ENCODE measurements at regions not wholly inside any gene's neighbourhood (a gene's known extent, or its start where the extent isn't known, plus 50 kb on each side); places are given as distances from the start of the nearest gene placed in this dataset.

DNA sequence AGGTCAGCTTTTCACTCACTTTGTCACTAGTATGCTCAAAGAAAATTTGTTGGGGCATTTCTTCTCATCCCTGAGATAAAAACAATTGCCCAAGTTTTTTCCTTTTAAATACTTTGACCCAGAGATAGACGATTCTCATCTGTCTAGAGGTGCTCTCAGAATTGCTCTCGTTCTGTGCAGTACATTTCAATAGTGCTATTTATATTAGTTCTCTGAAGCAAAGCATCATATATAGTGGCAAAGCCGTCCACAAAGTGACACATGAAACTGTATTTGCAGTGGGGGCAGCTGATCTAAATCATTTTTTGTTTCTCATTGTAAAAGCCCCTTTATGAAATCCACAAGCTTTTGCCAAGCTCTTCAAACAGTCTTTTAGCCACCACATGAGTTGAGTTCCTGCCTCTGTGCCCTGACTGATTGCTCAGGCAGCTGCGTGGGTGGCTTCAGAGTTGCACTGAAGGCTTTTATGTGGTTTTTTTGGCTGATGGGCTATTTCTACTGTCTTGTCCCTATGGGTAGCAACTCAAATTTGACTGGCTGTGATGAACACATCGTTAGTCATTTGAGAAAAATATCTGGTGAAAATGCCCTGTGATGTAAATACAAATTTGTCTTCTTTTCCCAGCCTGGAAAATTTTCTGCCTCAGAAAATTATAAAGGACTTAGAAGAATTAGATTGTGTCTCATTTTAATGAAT, 119.1 kb upstream of the OTUD4 start:
- Mint-ChIP-seq H3K27ac (no peak overlapping the region), H3K27me3 (peaks cover 3% of the 10 kb centered on the region), H3K9me3 (no peaks in the 10 kb centered on the region), H3K36me3 (ENCODE audit: low read depth) (no peaks in the 10 kb centered on the region), H3K4me1 (no peaks in the 10 kb centered on the region), H3K4me3 (no peak overlapping the region)
- CTCF ChIA-PET, result no interaction called here
- POLR2A ChIA-PET, result no interaction called here
- DNase-seq, result no peak

DNA sequence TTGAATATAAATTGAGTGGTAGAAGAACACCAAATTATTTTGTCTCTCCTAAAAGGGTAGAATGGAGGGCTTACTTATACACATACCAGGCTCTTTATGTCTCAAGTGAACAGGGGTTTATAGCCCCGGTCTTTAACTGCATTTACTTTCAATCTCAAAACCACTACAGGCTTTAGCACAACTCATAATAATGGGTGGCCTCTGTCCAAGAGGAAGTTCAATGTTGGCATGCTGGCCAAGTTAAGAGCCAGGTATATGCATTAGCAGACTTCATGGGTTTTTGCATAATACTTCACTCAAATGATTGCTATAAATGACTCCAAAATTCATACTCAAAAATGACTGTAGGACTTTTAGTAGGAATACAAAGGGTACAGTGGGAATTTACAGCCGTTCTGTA, 118.5 kb upstream of the OTUD4 start:
- Mint-ChIP-seq H3K27ac (no peak overlapping the region), H3K27me3 (peaks cover 5% of the 10 kb centered on the region), H3K9me3 (no peaks in the 10 kb centered on the region), H3K4me3 (no peak overlapping the region), H3K36me3 (ENCODE audit: low read depth) (no peaks in the 10 kb centered on the region), H3K4me1 (no peaks in the 10 kb centered on the region)
- ChIA-PET CTCF (no interaction called here), POLR2A (no interaction called here)
- DNase-seq, result no peak

DNA sequence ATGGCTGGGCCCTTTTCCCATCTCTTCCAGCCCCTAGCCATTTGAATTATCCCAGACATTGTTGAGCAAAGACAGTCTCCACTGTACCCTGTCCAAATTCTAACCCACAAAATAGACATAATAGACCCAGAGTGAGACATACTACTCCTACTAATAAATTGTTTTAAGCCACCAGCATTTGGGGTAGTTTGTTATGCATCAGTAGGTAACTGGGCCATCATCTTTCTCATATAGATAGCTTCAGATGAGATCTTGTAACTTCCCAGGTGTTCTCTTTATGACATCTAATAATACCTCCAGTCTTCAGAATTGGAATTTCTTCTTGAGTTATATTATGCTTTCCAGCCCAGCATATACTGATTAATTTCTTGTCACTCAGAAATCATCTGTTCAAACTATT, 117.2 kb upstream of the OTUD4 start:
- H3K27ac Mint-ChIP-seq, result no peak overlapping the region
- DNase-seq, result no peak
- H3K27me3 Mint-ChIP-seq, result peaks cover 5% of the 10 kb centered on the region
- no peaks in the 10 kb centered on the region for H3K4me1 Mint-ChIP-seq
- H3K36me3 Mint-ChIP-seq (ENCODE audit: low read depth), result no peaks in the 10 kb centered on the region
- CTCF ChIA-PET, result no interaction called here
- POLR2A ChIA-PET, result no interaction called here
- no peak overlapping the region for H3K4me3 Mint-ChIP-seq
- no peaks in the 10 kb centered on the region for H3K9me3 Mint-ChIP-seq

DNA sequence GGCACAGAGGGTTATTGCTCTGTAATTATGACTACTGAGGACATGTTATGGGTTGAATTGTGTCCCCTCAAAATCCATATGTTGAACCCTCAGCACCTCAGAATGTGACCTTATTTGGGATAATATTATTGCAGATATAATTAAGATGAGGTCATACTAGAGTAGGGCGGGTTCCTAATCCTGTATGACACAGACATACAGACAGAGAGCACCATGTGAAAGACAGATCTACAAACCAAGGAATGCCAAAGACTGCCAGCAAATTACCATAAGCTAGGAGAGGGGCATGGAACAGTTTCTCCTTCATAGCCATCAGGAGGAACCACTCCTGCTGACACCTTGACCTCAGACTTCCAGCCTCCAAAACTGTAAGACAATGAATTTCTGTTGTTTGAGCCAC, 115.2 kb upstream of the OTUD4 start:
- Mint-ChIP-seq H3K4me1 (no peaks in the 10 kb centered on the region), H3K27ac (no peak overlapping the region), H3K36me3 (ENCODE audit: low read depth) (no peaks in the 10 kb centered on the region), H3K9me3 (no peaks in the 10 kb centered on the region), H3K4me3 (no peak overlapping the region), H3K27me3 (peaks cover 10% of the 10 kb centered on the region)
- no peak for DNase-seq
- POLR2A ChIA-PET, result no interaction called here
- CTCF ChIA-PET, result no interaction called here

DNA sequence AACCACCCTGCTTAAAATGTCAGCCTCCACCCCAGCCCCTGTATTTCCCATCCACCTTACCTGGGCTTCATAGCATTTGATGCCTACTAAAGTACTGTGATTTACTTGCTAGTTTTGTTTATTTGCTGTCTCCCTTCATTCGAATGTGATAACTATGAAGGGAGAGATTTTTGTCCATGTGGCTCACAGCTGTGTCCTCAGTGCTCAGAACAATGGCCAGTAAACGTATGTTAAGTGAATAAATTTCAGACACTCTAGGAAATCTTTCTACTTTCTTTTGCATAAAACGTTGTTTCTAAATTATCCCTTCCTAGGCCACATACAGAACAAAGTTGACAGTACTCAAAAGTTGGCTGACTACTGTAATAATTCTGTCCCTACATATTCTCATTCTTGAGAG, 114.7 kb upstream of the OTUD4 start:
- CTCF ChIA-PET, result no interaction called here
- Mint-ChIP-seq H3K4me1 (no peaks in the 10 kb centered on the region), H3K4me3 (no peak overlapping the region), H3K27ac (no peak overlapping the region), H3K9me3 (no peaks in the 10 kb centered on the region), H3K27me3 (peaks cover 10% of the 10 kb centered on the region), H3K36me3 (ENCODE audit: low read depth) (no peaks in the 10 kb centered on the region)
- POLR2A ChIA-PET, result no interaction called here
- no peak for DNase-seq

DNA sequence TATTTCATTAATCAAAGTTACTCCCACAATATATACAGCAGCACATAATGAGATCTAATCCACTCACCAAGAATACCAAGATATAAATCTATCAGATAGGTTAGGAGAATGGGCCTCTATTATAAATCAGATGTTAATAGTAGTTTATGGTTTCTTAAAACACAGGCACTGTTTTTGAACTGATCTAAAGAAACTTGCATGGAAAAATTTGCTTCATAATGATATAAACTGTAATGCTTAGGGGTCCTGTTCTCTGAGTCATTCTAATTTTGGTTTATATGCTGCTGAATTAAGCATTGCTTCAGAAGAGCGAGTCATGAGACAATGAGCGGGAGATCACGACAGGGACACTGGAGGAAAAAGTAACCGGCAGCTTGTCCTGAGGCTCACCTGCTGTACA, 113.3 kb upstream of the OTUD4 start:
- CTCF ChIA-PET, result no interaction called here
- no peak overlapping the region for H3K4me3 Mint-ChIP-seq
- no peak for DNase-seq
- no peaks in the 10 kb centered on the region for H3K36me3 Mint-ChIP-seq (ENCODE audit: low read depth)
- H3K27ac Mint-ChIP-seq, result no peak overlapping the region
- no peaks in the 10 kb centered on the region for H3K4me1 Mint-ChIP-seq
- POLR2A ChIA-PET, result no interaction called here
- peaks cover 10% of the 10 kb centered on the region for H3K27me3 Mint-ChIP-seq
- H3K9me3 Mint-ChIP-seq, result no peaks in the 10 kb centered on the region

DNA sequence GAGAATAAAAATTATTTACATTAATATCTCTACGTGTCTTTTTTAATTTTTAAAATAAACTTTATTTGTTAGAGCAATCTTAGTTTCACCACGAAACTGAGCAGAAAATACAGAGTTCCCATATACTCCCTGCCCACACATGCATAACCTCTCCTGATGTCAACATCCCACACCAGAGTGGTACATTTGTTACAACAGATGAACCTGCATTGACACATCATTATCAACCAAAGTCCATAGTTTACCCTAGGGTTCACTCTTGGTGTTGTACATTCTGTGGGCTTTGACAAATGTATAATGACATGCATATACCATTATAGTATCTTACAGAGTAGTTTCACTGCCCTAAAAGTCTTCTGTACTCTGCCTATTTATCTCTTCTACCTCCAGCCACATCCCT, 110.6 kb upstream of the OTUD4 start:
- Mint-ChIP-seq H3K36me3 (ENCODE audit: low read depth) (no peaks in the 10 kb centered on the region), H3K4me3 (no peak overlapping the region), H3K9me3 (no peaks in the 10 kb centered on the region), H3K4me1 (no peaks in the 10 kb centered on the region), H3K27me3 (peaks cover 21% of the 10 kb centered on the region), H3K27ac (no peak overlapping the region)
- DNase-seq, result no peak
- POLR2A ChIA-PET, result no interaction called here
- CTCF ChIA-PET, result no interaction called here

DNA sequence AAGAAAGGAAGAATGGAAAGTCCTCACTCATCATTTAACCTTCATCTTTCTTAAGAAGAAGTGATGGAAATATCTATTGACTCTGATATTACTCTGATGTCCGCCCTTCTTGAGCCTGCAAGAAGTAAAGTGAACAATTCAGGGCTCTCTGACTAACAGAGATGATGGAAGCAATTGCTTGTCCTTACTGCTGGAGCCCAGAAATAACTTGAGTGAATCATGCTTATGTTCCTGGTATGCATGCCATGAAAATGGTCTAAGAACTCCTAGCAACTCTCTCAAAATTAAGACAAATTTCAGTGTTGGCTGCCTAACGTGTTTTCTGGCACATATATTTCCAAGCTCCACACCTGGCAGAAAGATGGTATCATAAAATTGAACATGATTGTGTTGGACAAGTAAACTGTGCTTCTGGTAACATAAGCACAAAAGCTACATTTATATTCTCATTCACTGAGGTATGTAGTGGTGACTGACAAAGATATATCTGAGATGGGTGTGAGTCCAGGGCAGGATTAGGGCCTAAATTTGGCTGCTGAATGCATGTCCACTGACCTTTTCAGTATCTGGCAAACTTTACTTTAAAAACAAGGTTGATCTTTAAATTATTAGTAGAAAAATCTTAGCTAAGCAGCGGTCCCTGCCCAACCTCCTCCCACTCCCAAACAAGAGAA, 109.2 kb upstream of the OTUD4 start:
- Mint-ChIP-seq H3K27ac (no peak overlapping the region), H3K4me1 (no peaks in the 10 kb centered on the region), H3K27me3 (peaks cover 25% of the 10 kb centered on the region), H3K36me3 (ENCODE audit: low read depth) (no peaks in the 10 kb centered on the region), H3K4me3 (no peak overlapping the region), H3K9me3 (no peaks in the 10 kb centered on the region)
- ChIA-PET POLR2A (no interaction called here), CTCF (no interaction called here)
- DNase-seq, result no peak

DNA sequence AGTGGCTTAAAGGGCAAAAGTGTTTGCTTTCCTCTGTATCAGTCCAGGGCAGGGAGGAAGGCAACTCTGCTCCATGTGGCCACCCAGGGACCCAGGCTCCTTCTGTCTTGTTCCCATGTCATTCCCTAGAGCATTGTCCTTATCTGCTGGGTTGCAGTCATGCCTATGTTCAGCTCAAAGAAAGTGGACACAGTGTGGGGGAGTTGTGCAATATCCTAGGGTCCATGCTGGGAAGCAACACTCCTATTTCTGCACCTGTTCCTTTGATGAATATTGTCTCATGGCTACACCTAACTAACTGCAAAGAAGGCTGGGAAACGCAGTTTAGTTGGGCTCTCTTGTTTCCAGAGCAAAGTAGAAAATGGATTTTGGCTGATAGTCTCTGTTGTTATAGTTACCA, 107.0 kb upstream of the OTUD4 start:
- no peak for DNase-seq
- CTCF ChIA-PET, result no interaction called here
- H3K36me3 Mint-ChIP-seq (ENCODE audit: low read depth), result no peaks in the 10 kb centered on the region

DNA sequence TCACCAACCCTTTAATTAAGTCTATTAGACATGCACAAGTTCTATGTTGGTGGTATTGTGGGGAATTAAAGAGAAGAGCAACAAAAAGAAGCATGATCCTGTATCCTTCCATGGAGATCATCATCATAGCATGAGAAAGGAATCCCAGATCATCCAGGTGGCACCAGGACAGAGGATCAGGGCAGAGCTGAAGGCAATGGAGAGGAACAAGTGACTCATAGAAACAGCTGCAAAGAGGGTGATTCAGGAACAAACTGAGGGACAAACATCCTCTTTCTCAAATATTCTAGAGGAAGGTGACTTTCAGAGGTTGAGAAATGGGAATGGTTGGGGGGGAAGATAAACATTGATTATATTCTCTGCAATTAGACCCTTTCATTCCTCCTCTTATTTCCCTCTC, 105.5 kb upstream of the OTUD4 start:
- no peaks in the 10 kb centered on the region for H3K36me3 Mint-ChIP-seq (ENCODE audit: low read depth)
- no peaks in the 10 kb centered on the region for H3K9me3 Mint-ChIP-seq
- no peak for DNase-seq
- no peak overlapping the region for H3K4me3 Mint-ChIP-seq
- CTCF ChIA-PET, result no interaction called here
- no peak overlapping the region for H3K27ac Mint-ChIP-seq
- no peaks in the 10 kb centered on the region for H3K4me1 Mint-ChIP-seq
- H3K27me3 Mint-ChIP-seq, result peaks cover 20% of the 10 kb centered on the region
- POLR2A ChIA-PET, result no interaction called here

More for the DNA sequence above, 107.0 kb upstream of the OTUD4 start:
- no peaks in the 10 kb centered on the region for H3K4me1 Mint-ChIP-seq
- POLR2A ChIA-PET, result interaction anchor here (1.2 kb wide), 1 partner anchor 330 kb away, joined by 3 read pairs; no protein-coding TSS in a partner anchor
- H3K27me3 Mint-ChIP-seq, result peaks cover 25% of the 10 kb centered on the region
- H3K4me3 Mint-ChIP-seq, result no peak overlapping the region
- H3K9me3 Mint-ChIP-seq, result no peaks in the 10 kb centered on the region
- H3K27ac Mint-ChIP-seq, result no peak overlapping the region

DNA sequence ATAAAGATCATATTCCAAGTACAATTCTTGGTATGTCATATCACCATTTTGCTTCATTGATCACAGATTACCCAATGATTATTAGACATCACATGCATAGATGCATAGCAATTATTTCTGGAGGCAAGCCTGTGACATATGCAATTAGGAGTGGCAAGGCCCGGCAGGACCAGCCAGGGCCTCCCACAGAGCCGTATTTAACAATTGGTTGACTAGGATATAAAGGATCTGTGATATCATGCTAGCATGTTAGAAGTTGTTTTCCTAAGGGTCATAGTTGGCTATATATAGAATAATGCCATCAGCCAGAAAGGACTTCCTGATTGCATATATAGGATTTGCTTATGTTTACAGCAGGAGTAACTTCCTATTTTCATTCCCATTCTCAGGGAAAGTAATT, 103.5 kb upstream of the OTUD4 start:
- Mint-ChIP-seq H3K4me1 (no peaks in the 10 kb centered on the region), H3K9me3 (no peaks in the 10 kb centered on the region), H3K36me3 (ENCODE audit: low read depth) (no peaks in the 10 kb centered on the region), H3K4me3 (no peak overlapping the region), H3K27me3 (peaks cover 22% of the 10 kb centered on the region), H3K27ac (no peak overlapping the region)
- POLR2A ChIA-PET, result no interaction called here
- CTCF ChIA-PET, result no interaction called here
- DNase-seq, result no peak

DNA sequence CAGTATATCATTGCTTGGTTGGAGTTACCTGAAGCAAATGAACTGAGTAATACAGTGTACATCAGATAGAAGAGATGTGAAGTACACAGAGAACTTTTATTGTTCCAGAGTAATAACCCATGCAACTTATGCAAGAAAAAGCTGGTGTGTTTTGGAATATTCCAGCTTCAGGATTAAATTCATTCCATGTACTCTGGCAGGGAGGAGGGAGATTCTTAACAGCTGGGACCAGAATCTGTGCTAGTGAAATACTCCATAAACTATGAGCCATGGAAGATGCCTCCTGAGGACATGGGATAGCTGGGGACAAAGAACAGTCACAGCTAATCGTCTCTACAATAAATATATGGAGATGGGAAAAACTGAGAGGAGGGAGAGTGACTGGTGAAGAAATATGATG, 101.6 kb upstream of the OTUD4 start:
- Mint-ChIP-seq H3K27me3 (peaks cover 14% of the 10 kb centered on the region), H3K36me3 (ENCODE audit: low read depth) (no peaks in the 10 kb centered on the region), H3K4me1 (no peaks in the 10 kb centered on the region), H3K27ac (no peak overlapping the region), H3K9me3 (no peaks in the 10 kb centered on the region), H3K4me3 (no peak overlapping the region)
- DNase-seq, result no peak
- CTCF ChIA-PET, result no interaction called here
- POLR2A ChIA-PET, result no interaction called here

DNA sequence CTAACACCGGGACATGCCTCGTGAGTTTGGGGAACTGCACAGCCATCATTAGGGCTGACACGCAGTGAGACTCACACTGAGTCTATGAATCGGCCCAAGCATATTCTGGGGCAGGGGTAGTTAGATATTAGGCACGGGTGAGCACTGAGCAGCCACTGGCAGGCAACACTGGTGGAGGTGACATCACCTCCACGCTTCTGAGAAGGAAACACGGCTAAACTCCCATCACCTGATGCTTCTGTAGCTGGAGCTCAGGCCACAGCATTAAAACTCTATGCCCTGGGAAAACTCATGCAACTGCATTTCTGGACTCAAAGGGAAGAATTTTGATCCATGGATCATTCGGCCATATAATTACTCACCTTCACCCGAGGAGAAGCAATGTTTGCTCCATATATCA, 100.8 kb upstream of the OTUD4 start:
- Mint-ChIP-seq H3K27me3 (peaks cover 12% of the 10 kb centered on the region), H3K27ac (no peak overlapping the region), H3K4me1 (no peaks in the 10 kb centered on the region), H3K36me3 (ENCODE audit: low read depth) (no peaks in the 10 kb centered on the region), H3K4me3 (no peak overlapping the region), H3K9me3 (no peaks in the 10 kb centered on the region)
- DNase-seq, result no peak
- ChIA-PET POLR2A (no interaction called here), CTCF (no interaction called here)

DNA sequence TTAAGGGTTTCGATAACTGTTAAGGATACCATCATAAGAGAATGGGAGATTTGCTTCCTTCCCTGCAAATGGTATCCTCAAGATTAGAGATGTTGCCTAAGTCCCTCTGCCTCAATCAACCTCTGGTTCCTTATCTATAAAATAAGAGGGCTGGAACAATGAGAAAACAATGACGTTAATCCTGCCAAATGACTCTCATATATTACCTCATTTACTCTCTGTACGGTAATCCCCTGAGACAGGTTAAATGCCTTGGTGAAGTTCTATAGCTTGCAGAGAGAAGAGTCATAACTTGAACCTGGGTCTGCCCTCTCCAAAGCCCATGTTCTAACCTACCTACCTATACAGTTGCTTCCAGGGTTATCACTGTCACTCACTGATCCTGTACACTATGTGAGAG, 100.2 kb upstream of the OTUD4 start:
- Mint-ChIP-seq H3K27ac (no peak overlapping the region), H3K4me3 (no peak overlapping the region), H3K4me1 (no peaks in the 10 kb centered on the region), H3K27me3 (peaks cover 8% of the 10 kb centered on the region), H3K9me3 (no peaks in the 10 kb centered on the region), H3K36me3 (ENCODE audit: low read depth) (no peaks in the 10 kb centered on the region)
- DNase-seq, result no peak
- CTCF ChIA-PET, result no interaction called here
- POLR2A ChIA-PET, result no interaction called here
